ENCODE measurements at regions not wholly inside any gene's neighbourhood (a gene's known extent, or its start where the extent isn't known, plus 50 kb on each side); places are given as distances from the start of the nearest gene placed in this dataset.
"Not testable (repeated sequence)": the region's sequence is repeated elsewhere in the genome, so short reads cannot be mapped to it uniquely, and the experiment has no call there.

GRCh38 chr7:148514236-148514635 is 76.3 kb upstream of the C7orf33 start:
- DNase-seq (ENCODE audit: low spot score), result no peak

GRCh38 chr7:148515237-148515636 is 75.3 kb upstream of the C7orf33 start:
- no peak for DNase-seq (ENCODE audit: low spot score)

GRCh38 chr7:148515728-148516695 is 74.6 kb upstream of the C7orf33 start:
- DNase-seq (ENCODE audit: low spot score), result no peak

GRCh38 chr7:148519386-148519785 is 71.2 kb upstream of the C7orf33 start:
- DNase-seq (ENCODE audit: low spot score), result not testable (repeated sequence)

GRCh38 chr7:148521271-148521670 is 69.3 kb upstream of the C7orf33 start:
- no peak for DNase-seq (ENCODE audit: low spot score)

- DNase-seq (ENCODE audit: low spot score), result no peak
These were observed 67.0 kb upstream of the C7orf33 start for GRCh38 chr7:148523550-148523949.

- DNase-seq (ENCODE audit: low spot score), result no peak
These were observed 65.9 kb upstream of the C7orf33 start for GRCh38 chr7:148524479-148525224.

- DNase-seq (ENCODE audit: low spot score), result peak; percentile 73
These were observed 62.8 kb upstream of the C7orf33 start for GRCh38 chr7:148527717-148528168.

GRCh38 chr7:148535217-148535616 is 55.3 kb upstream of the C7orf33 start:
- DNase-seq (ENCODE audit: low spot score), result no peak

- DNase-seq (ENCODE audit: low spot score), result no peak
These were observed 53.1 kb upstream of the C7orf33 start for GRCh38 chr7:148537435-148537834.

- DNase-seq (ENCODE audit: low spot score), result no peak
These were observed 50.4 kb upstream of the C7orf33 start for GRCh38 chr7:148540041-148540738.
